GM10266 (cell line): ENCODE measurements at regions not wholly inside any gene's neighbourhood (a gene's known extent, or its start where the extent isn't known, plus 50 kb on each side); places are given as distances from the start of the nearest gene placed in this dataset.

ENCODE experiments used
- DNase-seq: peaks from one replicate; pipeline ENCODE4 v3.0.0; 2012; ENCODE audit errors: extremely low spot score
- TF ChIP-seq, protein P1 (sequence below): IDR thresholded peaks from 2 replicates; pipeline ENCODE4 v1.5.1; 2012; ENCODE audit warnings: mild to moderate bottlenecking, low read depth; ENCODE audit not compliant: control insufficient read depth, insufficient read depth; ENCODE audit errors: missing control alignments

GRCh38 chr18:50444539-50444938 lies 69.7 kb downstream of the SKA1 start:
- DNase-seq = no peak

GRCh38 chr18:50446629-50447028 lies 71.8 kb downstream of the SKA1 start:
- no peak for DNase-seq
- TF ChIP-seq, protein P1, sequence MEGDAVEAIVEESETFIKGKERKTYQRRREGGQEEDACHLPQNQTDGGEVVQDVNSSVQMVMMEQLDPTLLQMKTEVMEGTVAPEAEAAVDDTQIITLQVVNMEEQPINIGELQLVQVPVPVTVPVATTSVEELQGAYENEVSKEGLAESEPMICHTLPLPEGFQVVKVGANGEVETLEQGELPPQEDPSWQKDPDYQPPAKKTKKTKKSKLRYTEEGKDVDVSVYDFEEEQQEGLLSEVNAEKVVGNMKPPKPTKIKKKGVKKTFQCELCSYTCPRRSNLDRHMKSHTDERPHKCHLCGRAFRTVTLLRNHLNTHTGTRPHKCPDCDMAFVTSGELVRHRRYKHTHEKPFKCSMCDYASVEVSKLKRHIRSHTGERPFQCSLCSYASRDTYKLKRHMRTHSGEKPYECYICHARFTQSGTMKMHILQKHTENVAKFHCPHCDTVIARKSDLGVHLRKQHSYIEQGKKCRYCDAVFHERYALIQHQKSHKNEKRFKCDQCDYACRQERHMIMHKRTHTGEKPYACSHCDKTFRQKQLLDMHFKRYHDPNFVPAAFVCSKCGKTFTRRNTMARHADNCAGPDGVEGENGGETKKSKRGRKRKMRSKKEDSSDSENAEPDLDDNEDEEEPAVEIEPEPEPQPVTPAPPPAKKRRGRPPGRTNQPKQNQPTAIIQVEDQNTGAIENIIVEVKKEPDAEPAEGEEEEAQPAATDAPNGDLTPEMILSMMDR = no peak

More at GRCh38 chr18:50444539-50444938, 69.7 kb downstream of the SKA1 start:
- TF ChIP-seq, protein P1 = no peak

DNA sequence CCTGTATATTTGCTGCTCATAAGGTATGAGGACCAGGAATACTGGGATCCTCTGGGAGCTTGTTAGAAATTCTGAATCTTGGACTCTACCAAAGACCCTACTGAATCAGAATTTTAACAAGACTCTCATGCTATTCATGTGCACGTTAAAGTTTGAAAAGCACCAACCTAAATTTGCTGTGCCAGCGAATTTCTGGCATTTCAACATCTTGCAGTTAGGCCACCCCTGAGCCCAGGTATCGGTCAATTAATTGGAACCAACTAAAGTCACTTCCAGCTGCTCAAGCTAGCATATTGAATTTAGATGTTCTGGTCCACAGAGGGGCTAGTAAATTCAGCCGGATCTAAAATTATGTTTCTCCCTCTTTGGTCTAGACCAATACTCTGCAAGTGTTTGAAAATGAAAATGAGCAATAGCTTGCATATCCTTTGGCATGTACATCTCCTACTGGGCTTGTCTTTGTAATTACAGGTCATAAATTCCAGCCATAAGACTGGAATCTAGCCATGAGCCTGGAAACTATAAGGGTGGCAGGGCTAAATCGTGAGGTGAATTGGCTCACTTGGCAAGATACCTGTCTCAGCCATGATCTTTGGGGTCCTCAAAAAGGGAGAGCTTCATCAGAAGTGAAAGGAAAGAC lies 72.4 kb downstream of the SKA1 start:
- TF ChIP-seq, protein P1 = no peak
- no peak for DNase-seq

GRCh38 chr18:50447952-50448351 lies 73.1 kb downstream of the SKA1 start:
- DNase-seq = no peak
- TF ChIP-seq, protein P1 = no peak

DNA sequence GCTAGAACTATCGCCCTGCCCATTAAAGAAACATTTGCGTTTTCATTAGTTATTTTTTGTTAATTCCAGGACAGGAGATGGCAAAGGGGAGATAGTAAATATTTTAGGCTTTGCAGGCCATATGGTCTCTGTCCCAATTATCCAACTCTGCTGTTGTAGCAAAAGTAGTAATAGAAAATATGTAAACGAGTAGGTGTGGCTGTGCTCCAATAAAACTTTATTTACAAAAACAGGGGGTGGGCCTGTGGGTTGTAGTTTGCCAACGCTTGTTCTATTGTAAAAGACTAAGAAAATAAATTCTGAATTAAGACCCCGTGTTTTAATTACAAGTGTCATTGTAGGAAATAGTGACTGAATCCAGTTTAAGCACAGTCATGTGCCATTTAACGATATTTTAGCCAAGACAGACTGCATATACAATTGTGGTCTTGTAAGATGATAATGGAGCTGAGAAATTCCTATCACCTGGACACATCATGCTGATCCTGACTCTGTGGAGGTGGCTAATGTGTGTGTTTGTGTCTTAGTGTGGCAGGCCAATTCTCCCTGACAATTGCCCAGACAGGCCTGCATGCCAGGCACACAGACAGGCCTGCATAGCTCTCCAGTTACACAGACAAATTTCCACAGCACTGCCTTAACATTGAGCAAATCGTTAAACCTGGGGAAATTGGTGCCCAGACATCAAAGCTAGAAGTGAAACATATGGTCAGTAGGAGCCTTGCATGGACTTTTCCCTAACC lies 76.4 kb downstream of the SKA1 start:
- TF ChIP-seq, protein P1 = no peak
- no peak for DNase-seq

DNA sequence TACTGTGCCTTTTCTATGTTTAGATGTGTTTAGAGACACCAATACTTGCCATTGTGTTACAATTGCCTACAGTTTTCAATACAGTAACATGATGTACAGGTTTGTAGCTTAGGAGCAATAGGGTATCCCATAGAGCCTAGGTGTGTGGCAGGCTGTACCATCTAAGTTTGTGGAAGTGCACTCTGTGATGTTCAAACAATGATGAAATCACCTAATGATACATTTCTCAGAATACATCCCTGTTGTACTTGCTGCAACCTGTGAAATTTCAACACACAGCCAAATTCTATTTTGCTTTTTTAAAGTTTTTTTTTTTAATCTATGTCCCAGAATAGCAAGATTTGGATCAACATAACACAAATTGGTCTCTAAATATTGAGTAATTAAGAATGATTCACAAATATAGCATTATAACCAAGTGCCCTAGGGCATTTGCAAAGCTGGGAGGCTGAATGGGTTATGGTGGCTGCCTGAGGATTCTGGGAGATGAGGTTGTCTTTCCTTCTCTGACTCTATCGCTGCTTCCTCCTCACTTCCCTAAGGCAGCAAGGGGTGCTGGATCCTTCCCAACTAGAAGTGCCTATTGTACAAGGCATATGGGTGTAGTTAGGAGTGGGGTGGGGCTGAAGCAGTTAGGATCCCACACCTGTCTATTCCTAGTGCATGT lies 78.3 kb downstream of the SKA1 start:
- no peak for DNase-seq
- TF ChIP-seq, protein P1 = no peak
